GM03348 (cell line): ENCODE measurements at regions not wholly inside any gene's neighbourhood (a gene's known extent, or its start where the extent isn't known, plus 50 kb on each side); places are given as distances from the start of the nearest gene placed in this dataset.
A peak's percentile ranks its signal among the peaks of the same experiment; 100 is the strongest.

Experiments
- DNase-seq: peaks from one replicate; pipeline ENCODE4 v3.0.0; 2012; ENCODE audit warnings: low spot score

DNA sequence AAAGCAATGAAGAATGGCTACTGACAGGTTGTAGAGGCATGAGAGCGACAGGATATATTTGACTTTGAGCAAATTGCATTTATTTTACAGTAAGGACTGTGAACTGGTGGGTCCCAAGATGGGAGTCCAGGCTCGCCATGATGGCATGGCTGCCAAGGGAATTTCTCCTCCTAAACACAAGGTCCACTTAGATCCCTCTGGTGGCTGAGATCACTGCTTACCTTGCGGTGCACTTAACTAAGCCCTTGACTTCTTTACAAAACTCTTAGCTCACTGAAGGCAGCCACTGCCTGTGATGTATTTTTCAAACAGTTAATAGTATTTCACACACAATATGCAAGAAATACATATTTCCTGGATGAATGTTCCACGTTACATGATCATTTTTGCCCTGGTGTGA is 50.3 kb upstream of the SORBS2 start:
- no peak for DNase-seq

DNA sequence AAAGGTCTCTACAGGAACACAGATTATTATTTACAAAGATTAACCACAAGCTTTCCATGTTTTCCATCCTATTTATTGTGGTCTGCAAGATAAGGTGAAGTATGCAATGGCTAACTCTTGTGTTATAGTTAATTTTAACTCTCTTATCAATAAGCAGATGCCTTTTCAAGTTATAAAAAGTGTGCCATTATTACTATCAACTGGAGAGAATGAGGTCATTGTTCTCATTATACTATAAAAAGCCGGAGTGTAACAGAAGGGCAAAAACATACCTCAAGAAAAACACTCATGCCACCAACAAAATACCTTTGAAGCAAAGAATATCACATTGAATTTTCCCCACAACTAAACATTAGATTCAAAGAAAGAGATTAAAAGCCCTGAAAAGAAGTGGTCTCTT is 52.0 kb upstream of the SORBS2 start:
- no peak for DNase-seq

DNA sequence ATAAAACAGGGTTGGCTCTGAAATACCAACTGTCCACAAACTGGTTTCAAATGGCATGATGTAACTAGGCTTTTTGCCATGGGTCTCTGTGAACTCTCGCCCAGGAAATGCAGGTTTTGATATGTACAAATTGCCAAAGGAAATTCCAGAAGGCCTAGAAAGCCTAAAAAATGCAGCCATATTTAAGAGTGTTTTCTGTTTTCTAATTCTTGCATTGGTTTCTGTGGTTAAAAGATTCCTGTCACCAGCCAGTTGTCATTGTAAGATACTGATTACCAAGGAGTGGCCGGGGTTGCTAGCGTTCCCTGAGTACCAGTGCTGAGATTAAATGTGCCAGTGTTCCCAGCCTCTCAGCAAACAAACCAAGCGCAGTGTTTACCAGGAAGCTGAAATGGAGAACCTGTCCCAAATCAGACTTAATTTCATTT is 53.9 kb upstream of the SORBS2 start:
- DNase-seq = peak; percentile 60

DNA sequence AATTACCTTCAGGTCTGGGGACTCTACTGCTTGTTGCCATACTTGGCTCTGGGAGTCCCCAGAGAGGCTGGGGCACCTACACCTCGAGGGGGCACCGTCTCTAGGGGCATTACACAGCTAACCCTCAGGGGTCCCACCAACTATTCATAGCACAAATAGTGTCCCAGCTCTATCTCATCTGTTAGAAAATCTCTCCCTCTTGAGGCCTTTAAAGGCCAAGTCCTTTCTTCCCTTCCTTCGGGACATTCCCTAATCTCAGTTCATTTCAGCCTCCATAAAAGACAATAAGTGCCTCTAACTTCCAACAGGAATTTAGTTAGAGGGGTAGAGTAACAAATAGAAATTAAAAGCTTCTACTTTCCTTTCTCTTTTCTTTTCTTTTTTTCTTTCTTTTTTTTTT is 55.8 kb upstream of the SORBS2 start:
- DNase-seq = no peak

DNA sequence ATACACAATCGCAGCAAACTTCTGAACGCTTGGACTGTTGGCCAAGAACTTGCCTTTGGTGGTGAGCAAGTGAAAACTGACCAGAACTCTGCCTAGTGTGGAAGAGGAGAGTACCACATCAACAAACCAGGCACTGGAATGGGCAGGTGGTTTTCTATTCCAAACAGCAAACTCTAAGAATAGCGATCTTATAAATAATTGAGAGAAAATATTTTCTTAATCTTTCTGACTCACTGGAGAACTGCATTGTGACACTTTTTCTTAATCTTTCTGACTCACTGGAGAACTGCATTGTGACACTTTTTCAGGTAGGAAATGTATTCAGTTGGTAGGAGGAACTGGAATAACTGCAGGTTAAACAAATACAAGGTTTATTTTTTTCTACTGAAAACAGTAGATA is 57.0 kb upstream of the SORBS2 start:
- no peak for DNase-seq

DNA sequence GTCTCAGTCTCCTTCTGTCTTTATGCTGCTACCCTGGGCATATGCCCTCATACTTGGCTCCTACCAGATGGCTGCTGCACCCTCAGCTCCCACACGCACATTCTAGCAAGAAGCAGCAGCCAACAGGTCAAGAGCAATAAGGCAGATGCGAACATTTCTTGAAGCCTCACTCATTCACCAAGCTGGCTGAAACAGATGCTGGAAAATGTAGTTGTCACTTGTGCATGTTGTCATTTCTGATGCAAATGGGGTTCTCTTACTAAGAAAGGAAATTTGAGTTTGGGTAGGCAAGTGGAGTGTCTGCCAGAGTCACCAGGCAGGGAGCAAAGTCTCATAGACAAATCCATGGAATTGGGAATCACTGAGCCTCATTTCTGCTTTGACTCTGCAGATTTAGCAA is 57.4 kb upstream of the SORBS2 start:
- no peak for DNase-seq

DNA sequence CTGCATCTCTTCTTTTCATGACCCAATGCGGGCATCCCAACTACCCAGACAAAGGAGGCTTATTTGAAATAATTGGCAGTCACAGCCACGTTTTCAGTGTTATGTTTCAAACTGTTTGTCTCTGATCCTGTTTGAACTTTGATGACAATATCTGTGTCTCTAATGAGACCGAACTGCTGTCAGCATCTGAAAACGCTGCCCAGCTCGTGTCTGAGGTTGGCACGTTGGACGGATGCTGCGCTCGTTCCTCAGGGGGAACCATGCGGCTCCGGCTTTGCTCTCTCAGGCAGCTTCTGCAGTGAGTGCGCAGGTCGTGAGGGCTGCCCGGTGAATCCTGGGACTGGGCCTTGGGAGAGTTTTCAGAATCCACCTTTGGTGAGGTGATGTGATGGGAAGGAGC is 58.4 kb upstream of the SORBS2 start:
- DNase-seq = no peak

DNA sequence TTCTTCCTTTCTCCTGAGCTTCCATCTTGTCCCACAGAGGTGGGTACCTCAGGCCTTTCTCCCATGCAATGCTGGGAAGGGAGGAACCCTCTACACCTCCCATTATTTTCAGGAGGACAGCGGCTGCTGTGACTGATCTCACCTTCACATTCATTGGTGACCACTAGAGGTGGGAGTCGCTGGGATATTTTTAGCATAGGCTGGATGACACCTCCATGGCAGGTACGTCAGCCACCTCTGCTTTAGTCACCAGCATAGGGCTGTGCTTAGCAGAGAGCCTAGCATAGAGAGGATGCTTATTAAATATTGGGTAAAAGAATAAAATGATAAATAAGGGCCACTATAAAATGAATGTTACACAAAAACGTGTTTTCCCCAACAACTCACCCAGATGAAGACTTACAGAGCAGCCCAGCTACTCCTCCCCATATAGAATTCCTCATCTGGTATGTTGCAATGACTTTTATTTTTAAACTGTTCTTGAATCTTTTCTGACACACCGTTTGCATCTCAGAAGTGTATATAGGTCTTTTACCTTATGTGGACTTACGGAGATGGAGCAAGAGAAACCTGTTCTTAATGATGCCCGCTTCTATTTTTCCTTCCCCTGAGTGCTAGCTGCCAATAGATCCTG is 60.9 kb upstream of the SORBS2 start:
- DNase-seq = no peak

DNA sequence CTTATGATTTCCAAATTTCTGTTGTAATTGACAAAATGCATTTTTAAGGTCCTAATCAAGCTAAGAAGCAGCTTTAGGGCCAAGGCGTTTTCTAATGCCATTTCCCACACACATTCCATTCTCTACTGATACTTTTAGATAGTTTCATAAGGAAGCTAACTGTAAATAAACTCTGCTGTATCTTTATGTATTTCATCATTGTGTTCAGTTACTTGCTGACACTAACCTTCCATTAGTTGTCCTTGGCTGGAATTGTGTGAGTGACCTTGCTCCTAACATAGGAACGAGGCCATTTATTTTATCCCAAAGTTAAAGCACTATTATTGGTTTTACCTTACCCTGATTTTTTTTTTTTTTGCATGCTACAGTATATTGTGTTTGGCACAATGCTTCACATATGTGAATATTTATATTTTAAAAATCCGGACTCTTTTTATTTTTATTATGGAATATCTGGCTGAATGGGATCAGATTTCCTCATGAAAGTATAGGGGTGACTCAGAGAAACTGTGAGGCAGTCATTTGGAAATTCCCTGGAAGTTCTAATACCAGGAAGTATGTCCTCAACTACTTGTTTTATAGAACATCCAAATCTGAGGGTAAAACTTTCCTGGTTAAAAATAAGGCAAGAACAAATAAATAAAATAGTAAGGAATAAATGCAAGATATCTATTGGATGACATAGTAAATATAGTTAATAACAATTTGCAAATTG is 62.7 kb upstream of the SORBS2 start:
- DNase-seq = peak; percentile 60

DNA sequence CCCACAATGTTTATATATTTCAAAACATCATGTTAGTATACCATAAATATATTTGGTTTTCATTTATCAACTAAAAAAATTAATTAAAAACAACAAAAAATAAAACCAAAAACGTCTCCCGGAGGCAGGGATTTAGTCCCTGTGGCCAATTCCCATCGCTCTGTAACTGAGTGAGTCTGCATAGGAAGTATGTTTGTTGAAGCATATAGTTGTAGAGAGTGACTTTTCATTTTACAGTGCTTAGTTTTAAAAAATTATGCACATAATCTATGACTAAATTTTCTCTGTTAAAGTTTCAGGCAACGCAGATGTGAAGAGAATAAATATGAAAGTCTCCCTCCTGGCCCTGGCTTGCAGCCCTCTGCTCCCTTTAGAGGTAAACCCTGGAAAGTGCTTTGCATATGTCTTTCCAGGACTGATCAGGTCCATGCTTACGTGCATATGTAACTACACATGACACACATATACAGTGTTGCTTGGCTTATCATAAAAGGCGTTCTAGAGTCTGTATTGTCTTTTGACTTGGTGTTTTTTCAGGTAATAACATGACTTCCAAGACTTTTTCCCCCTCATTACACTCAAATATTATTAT is 63.4 kb upstream of the SORBS2 start:
- no peak for DNase-seq

DNA sequence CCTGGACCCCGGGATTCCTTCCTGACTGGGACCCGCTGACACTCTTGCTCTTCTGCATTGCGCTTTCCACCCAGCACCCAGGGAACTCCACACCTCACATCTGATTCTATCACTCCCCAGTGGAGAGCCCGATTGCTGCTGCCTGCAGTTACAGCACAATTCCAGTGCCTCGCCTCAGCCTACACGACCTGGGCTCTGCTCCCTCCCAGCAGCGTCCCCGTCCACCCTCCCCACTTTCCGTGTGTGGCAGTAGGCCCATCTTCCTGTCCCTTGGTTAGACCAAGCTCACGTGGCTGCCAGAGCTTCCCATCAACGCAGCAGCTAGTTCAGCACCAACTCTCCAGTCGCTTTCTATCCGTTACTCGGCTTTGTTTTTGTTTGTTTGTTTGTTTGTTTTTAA is 66.6 kb upstream of the SORBS2 start:
- DNase-seq = no peak

DNA sequence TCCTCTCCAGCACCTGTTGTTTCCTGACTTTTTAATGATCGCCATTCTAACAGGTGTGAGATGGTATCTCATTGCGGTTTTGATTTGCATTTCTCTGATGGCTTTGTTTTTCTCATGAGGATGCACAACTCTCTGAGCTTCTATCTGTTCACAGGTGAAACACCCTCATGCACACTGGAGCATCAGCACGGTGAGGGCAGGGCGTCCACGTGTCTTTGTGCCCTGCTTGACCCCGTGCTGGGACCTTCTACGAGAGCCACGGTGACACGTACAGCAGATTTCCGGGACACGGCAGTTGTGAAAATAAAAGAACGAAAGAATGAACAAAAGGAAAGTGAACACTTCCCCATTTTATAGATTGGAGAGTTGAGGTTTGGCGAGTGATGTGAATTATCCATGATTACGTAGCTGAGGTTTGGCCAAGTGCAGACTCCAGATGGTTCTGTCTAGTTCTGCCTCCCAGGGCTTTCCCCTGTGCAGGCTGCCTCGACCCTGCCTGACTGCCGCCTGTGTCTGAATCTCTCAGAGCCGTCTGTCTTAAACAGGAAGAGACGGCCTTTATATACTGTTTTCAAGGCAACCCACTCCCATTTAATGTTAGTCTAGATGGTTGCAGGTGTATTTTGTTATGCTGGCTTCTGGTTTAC is 67.8 kb upstream of the SORBS2 start:
- no peak for DNase-seq

DNA sequence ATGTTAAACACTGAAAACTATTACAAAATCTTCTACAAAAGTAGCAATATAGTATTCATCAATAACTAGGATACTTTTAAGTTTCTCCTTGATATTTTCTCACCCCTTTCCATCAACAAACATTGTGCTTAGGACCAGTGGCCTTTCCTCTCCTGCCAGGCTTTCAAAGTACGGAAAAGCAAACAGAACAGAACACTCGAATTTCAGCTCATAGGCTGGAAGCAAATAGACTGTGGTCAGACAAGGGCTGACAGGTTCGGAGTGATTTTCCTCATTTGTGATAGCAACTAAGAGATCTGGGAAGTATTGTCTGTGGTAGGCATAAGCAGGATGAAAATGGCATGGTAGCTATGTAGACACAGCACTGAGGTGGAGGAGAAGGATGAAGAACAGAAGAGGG is 68.6 kb upstream of the SORBS2 start:
- no peak for DNase-seq

DNA sequence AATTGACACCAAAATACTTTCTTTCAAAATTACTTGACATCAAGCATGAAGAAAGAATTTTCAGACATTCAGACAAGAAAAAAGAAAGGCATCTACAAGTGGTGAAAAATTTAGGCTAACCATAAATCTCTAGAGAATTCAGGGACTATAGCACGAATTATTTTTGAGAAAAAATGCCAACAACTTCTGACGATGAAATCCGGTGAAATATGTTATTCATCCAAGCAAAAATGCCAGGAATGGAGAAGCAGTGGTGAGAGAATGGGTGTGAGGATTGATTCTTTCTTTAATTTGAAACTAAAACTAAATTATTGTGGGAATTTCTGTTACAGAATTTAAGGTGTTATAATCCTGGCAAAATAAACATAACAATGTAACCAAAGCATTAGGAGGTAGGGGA is 69.4 kb upstream of the SORBS2 start:
- peak; percentile 73 for DNase-seq

DNA sequence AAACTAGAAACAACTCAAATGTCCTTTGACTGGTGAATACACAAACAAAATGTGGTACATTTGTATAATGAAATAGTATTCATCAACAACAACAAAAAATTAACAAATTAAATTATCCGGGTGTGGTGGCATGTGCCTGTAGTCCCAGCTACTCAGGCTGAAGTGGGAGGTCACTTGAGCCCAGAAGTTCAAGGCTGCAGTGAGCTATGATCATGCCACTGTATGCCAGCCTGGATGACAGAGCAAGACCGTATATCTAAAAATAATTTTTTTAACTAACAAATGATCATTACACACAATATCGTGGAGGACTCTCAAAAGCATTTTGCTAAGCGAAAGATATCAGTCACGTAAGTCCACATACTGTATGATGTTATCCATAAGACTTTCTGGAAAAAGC is 71.6 kb upstream of the SORBS2 start:
- no peak for DNase-seq

DNA sequence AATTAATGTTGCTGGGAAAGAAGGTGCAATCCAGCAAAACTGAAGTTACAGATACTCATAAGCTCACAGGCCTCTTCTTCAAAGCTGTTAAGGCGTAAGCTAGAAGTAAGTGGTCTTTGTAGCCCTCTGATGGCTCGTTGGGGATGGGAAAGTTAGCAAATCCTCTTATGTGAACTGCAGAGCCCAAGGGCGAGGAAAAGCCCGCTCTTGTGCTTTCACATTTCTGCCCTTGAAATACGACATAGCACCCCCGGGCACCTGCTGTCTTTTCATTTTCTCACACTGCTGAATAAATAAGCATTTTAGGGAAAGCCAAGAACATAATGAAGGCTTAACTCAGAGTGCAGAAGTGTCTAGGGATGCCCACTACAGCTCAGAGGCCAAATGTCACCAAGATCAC is 73.1 kb upstream of the SORBS2 start:
- no peak for DNase-seq

DNA sequence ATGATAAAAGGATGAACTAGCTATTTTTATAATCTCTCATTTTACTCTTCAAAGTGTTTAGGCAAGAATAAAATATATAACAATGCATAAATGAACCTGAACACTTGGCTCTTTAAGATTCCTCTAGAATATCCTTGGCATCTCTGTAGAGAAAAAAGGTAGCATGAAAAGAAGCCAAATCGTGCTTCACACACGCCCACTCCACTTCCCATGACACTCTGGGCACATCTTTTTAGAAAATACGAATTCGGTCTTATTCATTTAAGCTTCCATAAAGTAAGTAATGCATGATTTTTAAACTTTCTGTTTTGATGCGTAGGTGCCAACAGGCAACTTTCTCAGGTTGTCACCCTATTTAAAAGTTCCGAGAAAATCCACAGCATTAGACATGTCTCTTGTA is 73.6 kb upstream of the SORBS2 start:
- DNase-seq = no peak

DNA sequence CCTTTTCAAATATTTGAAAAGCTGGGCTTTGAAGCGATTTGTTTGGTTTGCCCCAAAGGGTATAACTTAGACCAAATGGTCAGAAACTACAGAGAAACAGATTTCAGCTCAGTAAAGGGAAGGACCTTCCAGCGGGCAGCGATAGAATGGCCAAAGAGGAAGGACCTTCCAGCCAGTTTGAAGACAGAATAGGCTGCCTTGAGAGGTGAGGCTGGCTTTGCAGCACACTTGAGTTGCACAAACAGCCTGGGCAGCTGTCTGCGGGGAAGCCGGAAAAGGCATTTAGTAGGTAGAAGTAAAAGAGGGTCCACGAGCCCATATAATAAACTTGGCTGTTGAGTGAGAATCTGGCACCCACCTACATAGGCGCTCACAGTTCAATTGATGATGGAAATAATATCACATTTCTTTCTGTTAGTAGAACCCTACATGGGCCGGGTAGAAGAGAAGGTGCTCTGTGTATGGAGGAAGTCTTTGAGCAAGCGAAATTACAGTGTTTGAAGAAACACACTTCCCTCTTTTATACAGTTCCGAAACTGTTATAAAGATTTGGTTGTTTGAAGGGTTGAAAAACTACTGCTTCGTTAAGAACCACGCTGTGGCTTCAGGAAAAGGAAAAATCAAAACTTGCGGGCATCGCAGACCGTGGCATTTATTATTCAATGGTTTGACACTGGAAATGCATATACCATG is 75.0 kb upstream of the SORBS2 start:
- DNase-seq = no peak

DNA sequence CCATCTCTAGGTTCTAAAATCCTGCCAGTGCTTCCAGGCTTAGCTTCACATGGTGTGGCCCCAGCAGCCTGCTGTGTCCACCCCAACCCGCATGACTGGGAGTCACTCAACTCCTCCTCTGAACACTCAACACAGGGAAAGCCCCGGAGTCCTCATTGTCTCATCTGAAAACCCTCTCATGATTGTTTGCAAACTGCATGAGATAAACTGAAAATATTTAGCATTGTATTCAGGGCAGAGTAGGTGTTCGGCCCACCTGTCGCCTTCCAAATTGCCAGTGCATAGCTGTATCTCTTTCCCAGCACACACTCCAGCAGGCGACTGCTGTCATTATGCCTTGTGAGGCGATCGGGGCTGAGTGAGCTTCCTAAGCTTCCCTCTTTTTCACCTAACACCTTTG is 76.7 kb upstream of the SORBS2 start:
- DNase-seq = no peak

DNA sequence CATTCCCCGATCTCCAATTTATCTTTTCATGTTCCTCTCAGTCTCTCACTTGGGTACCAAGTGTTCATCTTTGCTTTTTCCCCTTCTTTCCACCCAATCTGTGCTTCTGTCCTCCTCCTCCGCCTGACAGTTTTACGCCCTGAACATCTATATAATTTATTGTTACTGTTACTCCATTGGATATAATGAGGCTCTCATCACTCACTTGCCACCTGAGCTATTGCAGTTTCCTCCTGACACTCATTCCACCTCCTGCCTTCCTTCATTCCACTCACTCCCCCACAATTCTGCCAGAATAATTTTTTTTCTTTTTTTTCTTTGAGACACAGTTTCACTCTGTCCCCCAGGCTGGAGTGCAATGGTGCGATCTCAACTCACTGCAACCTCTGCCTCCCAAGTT is 77.6 kb upstream of the SORBS2 start:
- DNase-seq = no peak

DNA sequence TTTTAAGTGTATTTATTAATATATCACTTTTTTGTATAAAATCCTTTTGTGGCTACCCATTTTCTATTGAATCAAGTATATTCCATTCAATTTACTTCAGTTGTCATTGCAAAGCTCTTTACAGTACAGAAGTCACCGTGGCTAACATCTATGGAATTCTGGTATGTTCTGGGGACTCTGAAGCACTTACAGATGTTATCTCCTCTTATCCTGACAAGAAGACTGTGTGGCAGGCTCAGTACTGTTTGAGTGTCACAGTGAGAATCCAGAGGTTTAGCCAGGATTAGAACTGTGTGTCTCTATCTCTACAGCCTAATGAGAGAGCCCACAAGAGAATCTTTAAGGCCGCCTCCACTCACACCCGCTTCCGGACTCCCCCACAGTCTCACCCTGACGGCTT is 78.2 kb upstream of the SORBS2 start:
- DNase-seq = no peak

DNA sequence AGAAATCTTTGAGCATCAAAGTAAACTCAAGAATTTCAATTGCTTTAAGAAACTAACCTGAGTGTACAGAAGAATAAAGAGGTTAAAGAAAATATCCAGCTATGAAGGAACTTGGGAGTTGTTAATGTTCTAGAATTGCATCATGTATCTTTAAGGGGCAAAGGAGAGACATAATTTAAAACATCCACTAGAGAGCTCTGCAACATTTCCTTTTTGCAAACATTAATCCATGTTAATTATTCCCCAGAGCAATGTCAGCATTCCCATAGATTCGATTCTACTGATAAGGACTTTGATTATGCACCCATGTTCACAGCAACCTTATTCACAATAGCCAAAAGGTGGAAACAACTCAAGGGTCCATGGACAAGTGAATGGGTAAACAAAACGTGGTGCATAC is 80.2 kb upstream of the SORBS2 start:
- peak; percentile 24 for DNase-seq

DNA sequence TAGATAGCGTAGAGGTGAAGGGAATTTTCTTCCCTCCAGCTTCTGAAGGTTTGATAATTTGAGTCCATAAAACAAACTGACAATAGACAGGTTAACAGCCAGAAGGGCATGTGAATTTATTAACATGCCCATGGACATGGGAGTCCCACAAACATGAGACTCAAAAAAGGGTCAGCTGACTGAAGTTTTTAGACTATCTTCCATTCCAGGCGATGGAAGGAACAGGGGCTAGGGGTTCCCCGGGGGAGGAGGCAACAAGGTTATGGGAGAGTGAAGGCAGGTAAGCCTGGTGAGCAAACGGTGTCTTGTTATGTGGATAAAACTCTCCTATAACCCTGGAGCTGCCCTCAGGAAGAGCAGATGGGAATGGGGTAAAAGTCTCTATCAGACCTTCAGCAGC is 81.5 kb upstream of the SORBS2 start:
- DNase-seq = no peak
